OCI-LY3 (cell line): ENCODE measurements at regions not wholly inside any gene's neighbourhood (a gene's known extent, or its start where the extent isn't known, plus 50 kb on each side); places are given as distances from the start of the nearest gene placed in this dataset.

ENCODE experiments used
- H2AFZ ChIP-seq: fragments of 200-600, 300-600 bp; shearing (Covaris generic); 2 replicates; pipeline ENCODE4 v1.6.0; 2014; ENCODE audit warnings: antibody characterized with exemption, low read depth, low read length
- H3K27ac ChIP-seq: fragments of 200-600, 300-600 bp; sonication (generic); 2 replicates; pipeline ENCODE4 v1.5.1; 2014; ENCODE audit warnings: mild to moderate bottlenecking, low read length, moderate library complexity, mixed read lengths
- H3K27me3 ChIP-seq: fragments of 200-600, 300-600 bp; sonication (generic); 2 replicates; pipeline ENCODE4 v1.6.1; 2014; ENCODE audit warnings: low read depth, low read length, mixed read lengths
- H3K36me3 ChIP-seq: fragments of 200-600, 300-600 bp; sonication (generic); replicated peaks from 2 replicates; pipeline ENCODE3; 2014; ENCODE audit warnings: low read depth, low read length, mixed read lengths
- H3K4me1 ChIP-seq: fragments of 300-600, 200-600 bp; sonication (generic); 2 replicates; pipeline ENCODE4 v1.6.1; 2014; ENCODE audit warnings: low read length, mixed read lengths
- H3K4me2 ChIP-seq: fragments of 200-600, 300-600 bp; sonication (generic); 2 replicates; pipeline ENCODE4 v1.6.1; 2014; ENCODE audit warnings: low read length, mixed read lengths
- H3K4me3 ChIP-seq: fragments of 300-600, 200-600 bp; sonication (generic); 2 replicates; pipeline ENCODE4 v1.5.1; 2014; ENCODE audit warnings: antibody characterized with exemption, mild to moderate bottlenecking, low read length, moderate library complexity
- H3K79me2 ChIP-seq: fragments of 300-600, 200-600 bp; shearing (Covaris generic); 2 replicates; pipeline ENCODE4 v1.6.1; 2014; ENCODE audit warnings: mild to moderate bottlenecking, low read length, mixed read lengths
- H3K9ac ChIP-seq: fragments of 300-600, 200-600 bp; shearing (Covaris generic); 2 replicates; pipeline ENCODE4 v1.6.0; 2014; ENCODE audit warnings: mild to moderate bottlenecking, low read length, moderate library complexity
- H3K9me3 ChIP-seq: fragments of 200-600, 300-600 bp; shearing (Covaris generic); 2 replicates; pipeline ENCODE4 v1.6.1; 2014; ENCODE audit warnings: low read length, mixed read lengths; ENCODE audit not compliant: insufficient read depth
- H4K20me1 ChIP-seq: fragments of 200-600, 300-600 bp; sonication (generic); 2 replicates; pipeline ENCODE4 v1.6.1; 2016; ENCODE audit warnings: low read length, mixed read lengths; ENCODE audit not compliant: insufficient read depth
- EZH2phosphoT487 ChIP-seq: fragments of 200-600 bp; shearing (Covaris generic); IDR thresholded peaks from 2 replicates; pipeline ENCODE4 v1.6.1; 2018; ENCODE audit warnings: antibody characterized with exemption, mixed run types, low read depth
- TF ChIP-seq, protein P1 (sequence below): fragments of 200-600, 300-600 bp; sonication (generic); IDR thresholded peaks from 2 replicates; pipeline ENCODE4 v1.5.1; 2014; ENCODE audit warnings: antibody characterized with exemption, low read length, low read depth

DNA sequence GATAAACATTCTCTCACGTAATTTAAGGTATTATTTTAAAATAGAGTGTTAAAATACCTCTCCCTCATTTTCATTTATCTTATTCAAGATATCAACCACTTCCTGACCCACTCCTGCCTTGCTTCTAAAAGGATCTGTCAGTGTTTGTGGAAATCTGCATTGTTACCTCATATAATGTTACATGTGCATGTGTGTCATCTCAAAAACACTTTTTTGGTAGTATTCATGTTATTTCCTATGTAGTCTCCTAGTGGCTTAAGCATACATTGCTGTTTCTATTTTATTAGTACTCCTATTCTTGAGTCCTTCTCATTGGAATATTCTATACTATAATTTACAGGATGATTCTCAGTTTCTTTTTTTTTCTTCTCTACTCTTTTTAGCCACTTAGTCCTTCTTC, 1360.7 kb upstream of the CELF2 start:
- Histone ChIP-seq H3K9ac (no peak overlapping the region), H3K4me2 (no peak overlapping the region), H3K4me1 (no peaks in the 10 kb centered on the region), H3K36me3 (no peaks in the 10 kb centered on the region), H3K79me2 (no peaks in the 10 kb centered on the region), H2AFZ (no peak overlapping the region), H3K9me3 (no peaks in the 10 kb centered on the region), H3K4me3 (no peak overlapping the region), H3K27me3 (no peaks in the 10 kb centered on the region), H4K20me1 (no peaks in the 10 kb centered on the region), H3K27ac (no peak overlapping the region)
- TF ChIP-seq EZH2phosphoT487 = no peak
- TF ChIP-seq, protein P1, sequence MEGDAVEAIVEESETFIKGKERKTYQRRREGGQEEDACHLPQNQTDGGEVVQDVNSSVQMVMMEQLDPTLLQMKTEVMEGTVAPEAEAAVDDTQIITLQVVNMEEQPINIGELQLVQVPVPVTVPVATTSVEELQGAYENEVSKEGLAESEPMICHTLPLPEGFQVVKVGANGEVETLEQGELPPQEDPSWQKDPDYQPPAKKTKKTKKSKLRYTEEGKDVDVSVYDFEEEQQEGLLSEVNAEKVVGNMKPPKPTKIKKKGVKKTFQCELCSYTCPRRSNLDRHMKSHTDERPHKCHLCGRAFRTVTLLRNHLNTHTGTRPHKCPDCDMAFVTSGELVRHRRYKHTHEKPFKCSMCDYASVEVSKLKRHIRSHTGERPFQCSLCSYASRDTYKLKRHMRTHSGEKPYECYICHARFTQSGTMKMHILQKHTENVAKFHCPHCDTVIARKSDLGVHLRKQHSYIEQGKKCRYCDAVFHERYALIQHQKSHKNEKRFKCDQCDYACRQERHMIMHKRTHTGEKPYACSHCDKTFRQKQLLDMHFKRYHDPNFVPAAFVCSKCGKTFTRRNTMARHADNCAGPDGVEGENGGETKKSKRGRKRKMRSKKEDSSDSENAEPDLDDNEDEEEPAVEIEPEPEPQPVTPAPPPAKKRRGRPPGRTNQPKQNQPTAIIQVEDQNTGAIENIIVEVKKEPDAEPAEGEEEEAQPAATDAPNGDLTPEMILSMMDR = no peak

DNA sequence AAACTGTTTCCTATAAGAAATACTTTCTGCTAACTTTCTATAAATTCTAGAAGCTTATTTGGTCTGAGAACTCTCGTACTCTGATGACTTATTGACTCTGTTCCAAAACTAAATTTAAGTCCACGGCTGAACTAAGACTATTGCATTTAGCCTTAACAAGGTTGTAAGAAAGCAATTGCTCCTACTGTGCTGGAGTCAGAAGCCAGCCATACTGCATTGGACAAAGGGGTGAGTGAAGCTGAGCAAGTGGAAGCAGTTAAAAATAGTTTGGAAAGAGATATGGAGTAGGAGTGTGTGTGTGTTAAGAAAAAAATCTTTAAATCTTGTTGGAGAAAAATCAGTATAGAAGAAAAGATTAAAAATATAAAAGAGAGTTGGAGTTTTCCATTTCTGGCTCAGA, 1360.1 kb upstream of the CELF2 start:
- H3K9me3 ChIP-seq = no peaks in the 10 kb centered on the region
- no peaks in the 10 kb centered on the region for H3K27me3 ChIP-seq
- no peaks in the 10 kb centered on the region for H3K36me3 ChIP-seq
- H3K9ac ChIP-seq = no peak overlapping the region
- no peak overlapping the region for H3K4me2 ChIP-seq
- H3K4me3 ChIP-seq = no peak overlapping the region
- H3K4me1 ChIP-seq = no peaks in the 10 kb centered on the region
- no peak overlapping the region for H3K27ac ChIP-seq
- H3K79me2 ChIP-seq = no peaks in the 10 kb centered on the region
- no peak for TF ChIP-seq EZH2phosphoT487
- TF ChIP-seq, protein P1 = no peak
- H4K20me1 ChIP-seq = no peaks in the 10 kb centered on the region
- no peak overlapping the region for H2AFZ ChIP-seq

DNA sequence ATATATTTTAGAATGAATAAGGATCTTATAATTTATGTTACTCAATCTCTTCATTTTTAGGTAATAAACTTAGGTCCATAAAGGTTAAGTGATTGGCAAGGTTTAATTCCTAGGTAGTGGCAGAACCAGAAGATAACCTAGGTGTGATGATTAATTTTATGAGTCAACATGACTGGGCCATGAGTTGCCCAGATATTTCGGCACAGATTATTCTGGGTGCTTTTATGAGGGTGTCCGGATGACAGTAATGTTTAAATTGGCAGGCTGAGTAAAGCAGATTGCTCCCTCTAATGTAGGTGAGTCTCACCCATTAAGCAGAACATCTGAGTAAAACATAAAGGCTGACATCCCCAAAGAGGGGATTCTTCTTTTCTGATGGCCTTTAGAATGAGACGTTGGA, 1349.3 kb upstream of the CELF2 start:
- H4K20me1 ChIP-seq = no peaks in the 10 kb centered on the region
- H3K4me1 ChIP-seq = no peaks in the 10 kb centered on the region
- H3K27ac ChIP-seq = no peak overlapping the region
- no peaks in the 10 kb centered on the region for H3K9me3 ChIP-seq
- H3K27me3 ChIP-seq = no peaks in the 10 kb centered on the region
- TF ChIP-seq, protein P1 = no peak
- no peak for TF ChIP-seq EZH2phosphoT487
- H3K79me2 ChIP-seq = no peaks in the 10 kb centered on the region
- H3K4me3 ChIP-seq = no peak overlapping the region
- H3K4me2 ChIP-seq = no peak overlapping the region
- no peak overlapping the region for H2AFZ ChIP-seq
- H3K9ac ChIP-seq = no peak overlapping the region
- no peaks in the 10 kb centered on the region for H3K36me3 ChIP-seq

DNA sequence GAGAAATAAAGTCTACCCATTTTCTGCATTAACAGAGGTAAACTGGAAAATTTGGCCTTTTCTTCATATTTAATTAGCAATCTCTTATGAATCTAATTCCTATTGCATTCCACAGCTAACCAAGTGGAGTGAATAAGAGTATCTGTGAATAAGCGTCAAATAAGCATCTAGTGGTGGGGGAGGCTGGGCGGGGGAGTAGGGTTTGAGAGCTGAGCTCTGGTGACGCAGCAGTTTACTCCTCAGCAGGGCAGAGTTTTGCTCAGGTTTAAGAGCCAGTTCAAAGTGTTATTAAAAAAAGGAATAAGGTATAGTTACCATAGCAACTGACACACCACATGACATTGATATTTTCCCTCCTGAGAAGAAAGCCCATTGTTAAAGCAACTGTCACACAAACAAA, 1346.8 kb upstream of the CELF2 start:
- Histone ChIP-seq H3K4me2 (no peak overlapping the region), H3K4me1 (no peaks in the 10 kb centered on the region), H3K27ac (no peak overlapping the region), H2AFZ (no peak overlapping the region), H3K4me3 (no peak overlapping the region), H3K9me3 (no peaks in the 10 kb centered on the region), H3K9ac (no peak overlapping the region), H3K36me3 (no peaks in the 10 kb centered on the region), H4K20me1 (no peaks in the 10 kb centered on the region), H3K79me2 (no peaks in the 10 kb centered on the region), H3K27me3 (no peaks in the 10 kb centered on the region)
- TF ChIP-seq, protein P1 = no peak
- TF ChIP-seq EZH2phosphoT487 = no peak
